ENCODE measurements at regions not wholly inside any gene's neighbourhood (a gene's known extent, or its start where the extent isn't known, plus 50 kb on each side); places are given as distances from the start of the nearest gene placed in this dataset.

DNA sequence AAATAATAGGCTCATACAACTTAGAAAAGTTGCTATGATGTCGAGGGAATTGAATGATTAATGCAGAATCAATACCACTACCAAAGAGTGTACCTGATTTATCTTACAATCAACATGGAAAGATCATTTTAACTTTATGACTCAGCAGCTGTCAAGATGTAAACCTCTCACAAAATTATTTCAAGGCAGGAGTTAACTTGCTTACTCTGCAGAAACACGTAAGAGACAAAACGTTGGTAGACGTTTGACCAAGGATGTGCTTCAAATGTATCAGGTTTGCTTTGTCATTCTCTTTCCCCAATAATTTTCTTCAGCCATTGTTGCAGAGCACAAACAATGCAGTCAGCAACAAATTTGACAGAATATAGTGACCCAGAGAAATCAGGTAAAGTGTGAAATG lies 415.8 kb upstream of the KIF2B start:
- no peak for DNase-seq (ENCODE audit: low spot score)
- intact Hi-C loops (cut with DNase I), result no loop called here

DNA sequence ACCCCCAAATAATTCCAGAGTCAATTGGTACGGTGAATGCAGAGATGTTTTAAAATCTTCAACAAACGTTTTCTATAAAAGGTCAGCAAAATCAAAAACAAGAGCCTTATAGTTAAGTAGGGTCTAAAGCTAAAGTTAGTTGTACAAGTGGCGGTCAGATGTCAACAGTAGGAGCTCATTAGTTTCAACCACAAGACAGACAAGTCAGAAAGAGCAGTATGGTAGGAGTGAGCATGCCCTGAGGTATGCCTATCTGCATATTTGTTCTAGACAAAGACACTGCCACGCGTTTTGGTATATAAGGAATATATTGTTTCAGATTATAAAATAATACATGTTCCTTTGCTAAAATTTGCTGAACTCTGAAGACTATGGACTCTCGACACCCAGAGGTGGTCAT lies 431.5 kb upstream of the KIF2B start:
- no peak for DNase-seq (ENCODE audit: low spot score)
- intact Hi-C loops (cut with DNase I), result no loop called here

DNA sequence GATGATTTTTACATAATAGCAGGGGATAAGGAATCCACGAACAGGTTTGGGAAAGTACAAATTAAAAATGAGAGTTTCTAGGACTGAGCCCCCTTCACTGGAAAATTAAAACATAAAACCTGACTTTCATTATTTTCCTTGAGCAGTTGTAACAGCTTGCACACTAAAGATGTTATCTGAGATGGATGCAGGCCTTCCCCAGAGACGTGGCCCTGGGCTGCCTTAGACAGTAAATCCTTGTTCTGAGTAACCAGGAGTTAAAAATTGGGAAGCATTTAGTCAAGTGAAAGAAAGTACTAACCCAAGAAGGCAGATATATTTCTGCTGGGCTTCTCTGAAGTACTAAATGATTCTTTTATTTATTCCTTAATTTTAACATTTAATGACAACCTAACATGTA lies 432.2 kb upstream of the KIF2B start:
- DNase-seq (ENCODE audit: low spot score), result no peak
- intact Hi-C loops (cut with DNase I), result no loop called here

DNA sequence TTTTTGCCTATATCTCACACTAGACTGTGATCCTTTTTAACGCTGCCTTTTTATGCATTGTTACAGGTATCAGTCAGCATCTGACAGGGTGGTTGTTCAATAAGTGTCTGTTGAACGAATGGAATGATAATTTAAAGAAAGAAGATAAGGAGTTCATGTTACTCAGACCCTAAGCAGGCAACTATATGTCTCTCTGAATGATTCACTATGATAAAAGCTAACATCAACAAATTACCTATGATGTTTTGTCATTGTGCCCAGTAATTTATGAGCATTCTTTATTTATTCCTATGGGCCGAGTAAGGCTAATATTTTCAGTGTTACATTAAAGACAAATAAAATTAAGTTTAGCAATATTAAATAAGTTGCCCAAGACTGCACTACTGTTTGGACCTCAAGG lies 435.0 kb upstream of the KIF2B start:
- intact Hi-C loops (cut with DNase I), result no loop called here
- no peak for DNase-seq (ENCODE audit: low spot score)

DNA sequence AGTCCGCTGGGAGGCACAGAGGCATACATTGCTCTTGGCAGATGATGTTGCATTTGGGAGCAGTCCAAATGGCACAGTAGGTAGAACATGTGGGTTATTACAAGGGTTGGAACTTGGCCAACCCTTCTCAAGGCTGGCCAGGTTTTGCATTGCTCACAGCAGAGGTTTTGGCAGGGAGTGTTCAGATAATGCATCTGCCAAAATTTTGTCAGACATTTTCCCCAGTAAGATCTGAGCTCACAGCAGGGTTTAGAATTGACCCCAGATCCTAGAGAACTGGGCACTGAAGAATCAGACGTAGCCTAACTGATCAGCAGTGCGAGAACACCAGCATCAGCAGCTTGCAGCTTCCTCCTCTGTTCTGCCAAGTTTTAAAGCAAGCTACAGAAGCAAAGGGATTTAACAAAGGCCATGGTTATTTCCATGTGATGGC lies 468.8 kb upstream of the KIF2B start:
- intact Hi-C loops (cut with DNase I), result no loop called here
- DNase-seq (ENCODE audit: low spot score), result peak; percentile 46

DNA sequence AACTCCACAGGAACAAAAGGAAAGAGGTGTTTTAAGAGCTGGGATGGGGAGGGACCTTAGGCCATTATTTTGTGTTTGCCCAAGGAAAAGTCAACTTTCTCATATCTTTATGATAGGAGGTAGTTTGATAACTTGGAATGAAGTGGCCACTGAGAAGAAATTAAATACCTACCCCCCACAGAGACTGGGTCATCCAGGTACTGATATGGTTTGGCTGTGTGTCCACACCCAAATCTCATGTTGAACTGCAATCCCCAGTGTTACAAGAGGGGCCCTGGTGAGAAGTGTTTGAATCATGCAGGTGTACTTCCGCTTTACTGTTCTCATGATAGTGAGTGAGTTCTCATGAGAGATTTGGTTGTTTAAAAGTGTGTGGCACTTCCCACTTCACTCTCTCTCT lies 477.9 kb upstream of the KIF2B start:
- DNase-seq (ENCODE audit: low spot score), result no peak
- intact Hi-C loops (cut with DNase I), result no loop called here

DNA sequence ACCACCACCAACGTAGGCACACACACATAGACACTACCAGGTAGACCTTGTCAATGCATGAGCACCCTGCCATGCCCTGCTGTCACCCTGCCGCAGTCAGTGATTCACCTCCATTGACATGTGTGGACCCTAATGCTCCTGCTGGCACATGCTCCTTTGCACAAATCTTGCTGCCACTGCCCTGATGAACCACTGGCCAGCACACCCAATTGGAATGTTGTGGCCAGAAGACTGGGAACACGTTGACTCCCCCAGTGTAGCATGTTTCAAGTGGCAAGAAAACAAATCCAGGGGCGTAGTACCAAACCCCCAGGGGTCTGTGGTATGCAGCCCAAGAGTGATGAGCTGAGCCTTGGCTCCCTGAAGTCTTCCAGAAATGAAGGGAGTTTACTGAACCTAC lies 486.4 kb upstream of the KIF2B start:
- DNase-seq (ENCODE audit: low spot score), result no peak
- intact Hi-C loops (cut with DNase I), result no loop called here

DNA sequence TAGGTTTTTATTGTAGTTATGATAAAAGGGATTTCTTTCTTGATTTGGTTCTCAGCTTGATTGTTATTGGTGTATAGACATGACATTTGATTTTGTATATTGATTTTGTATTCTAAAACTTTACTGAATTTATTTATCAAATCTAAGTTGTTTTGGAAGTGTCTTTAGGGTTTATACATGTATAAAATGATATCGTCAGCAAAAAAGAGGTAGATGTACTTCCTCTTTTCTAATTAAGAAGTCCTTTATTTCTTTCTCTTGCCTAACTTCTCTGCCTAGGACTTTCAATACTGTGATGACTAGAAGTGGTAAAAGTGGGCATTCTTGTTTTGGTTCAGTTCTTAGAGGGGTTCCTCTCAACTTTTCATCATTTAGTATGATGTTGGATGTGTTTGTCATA lies 487.3 kb upstream of the KIF2B start:
- intact Hi-C loops (cut with DNase I), result no loop called here

DNA sequence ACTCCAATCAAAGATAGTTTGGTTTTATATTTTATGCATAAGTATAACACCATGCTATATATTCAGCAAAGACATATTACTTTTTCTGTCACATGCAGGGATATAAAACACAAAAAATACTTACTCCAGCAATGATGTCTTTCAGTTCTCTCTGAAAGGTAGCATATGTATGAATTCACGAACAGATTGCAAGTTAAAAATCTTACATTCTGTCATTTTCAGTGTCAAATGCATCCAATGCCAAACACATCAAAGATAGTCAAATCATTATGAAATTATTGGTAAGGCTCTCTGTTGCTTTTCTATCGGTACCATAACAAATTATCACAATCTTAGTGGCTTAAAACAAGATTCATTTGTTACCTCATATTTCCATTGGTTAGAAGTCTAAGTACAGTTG lies 492.0 kb upstream of the KIF2B start:
- DNase-seq (ENCODE audit: low spot score), result no peak
- intact Hi-C loops (cut with DNase I), result no loop called here

More for the DNA sequence above, 487.3 kb upstream of the KIF2B start:
- no peak for DNase-seq (ENCODE audit: low spot score)

DNA sequence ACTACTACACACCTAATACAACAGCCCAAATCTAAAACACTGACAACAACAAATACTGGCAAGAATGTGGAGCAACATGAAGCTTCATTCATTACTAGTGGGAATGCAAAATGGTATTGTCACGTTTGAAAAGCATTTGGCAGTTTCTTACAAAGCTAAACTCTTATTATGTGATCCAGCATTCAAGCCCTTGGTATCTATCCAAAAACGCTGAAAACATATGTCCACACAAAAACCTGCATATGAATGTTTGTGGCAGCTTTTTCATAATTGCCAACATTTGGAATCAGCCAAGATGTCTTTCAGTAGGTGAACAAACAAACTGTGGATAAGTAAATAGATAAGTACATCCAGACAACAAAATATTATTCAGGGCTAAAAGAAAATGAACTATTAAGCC lies 501.1 kb upstream of the KIF2B start:
- no peak for DNase-seq (ENCODE audit: low spot score)
- intact Hi-C loops (cut with DNase I), result no loop called here

DNA sequence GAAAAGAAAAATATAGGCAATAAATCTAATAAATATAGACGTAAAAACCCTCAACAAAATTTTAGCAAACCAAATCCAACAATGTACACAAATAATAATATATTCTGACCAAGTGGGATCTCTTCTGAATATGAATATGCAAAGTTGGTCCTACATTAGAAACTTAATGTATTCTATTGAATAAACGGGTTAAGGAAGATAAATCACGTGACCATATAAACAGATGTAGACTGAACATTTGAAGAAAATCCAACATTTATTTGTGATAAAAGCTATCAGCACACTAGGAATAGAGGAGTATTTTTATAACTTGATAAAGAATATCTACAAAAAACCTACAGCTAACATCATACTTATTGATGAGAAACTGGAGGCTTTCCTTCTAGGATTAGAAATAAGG lies 502.8 kb upstream of the KIF2B start:
- DNase-seq (ENCODE audit: low spot score), result no peak
- intact Hi-C loops (cut with DNase I), result no loop called here

DNA sequence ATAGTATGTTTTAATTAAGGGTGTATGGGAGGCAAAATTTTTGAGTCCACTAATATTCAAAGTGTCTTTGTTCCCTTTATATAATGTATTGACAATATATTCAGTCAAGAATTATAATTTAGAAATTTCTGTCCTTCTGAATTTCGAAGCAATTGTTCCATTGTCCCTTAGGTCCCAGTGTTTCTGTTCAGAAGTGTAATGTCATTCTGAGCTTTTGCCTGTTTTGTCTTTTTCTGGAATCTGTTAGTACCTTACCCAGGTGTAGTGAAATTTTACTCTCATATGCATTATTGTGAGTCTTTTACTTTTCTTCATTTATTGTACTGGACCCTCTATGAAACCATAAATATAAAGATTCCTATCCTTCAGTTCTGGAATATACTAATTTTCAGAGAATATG lies 505.7 kb upstream of the KIF2B start:
- intact Hi-C loops (cut with DNase I), result no loop called here
- no peak for DNase-seq (ENCODE audit: low spot score)

DNA sequence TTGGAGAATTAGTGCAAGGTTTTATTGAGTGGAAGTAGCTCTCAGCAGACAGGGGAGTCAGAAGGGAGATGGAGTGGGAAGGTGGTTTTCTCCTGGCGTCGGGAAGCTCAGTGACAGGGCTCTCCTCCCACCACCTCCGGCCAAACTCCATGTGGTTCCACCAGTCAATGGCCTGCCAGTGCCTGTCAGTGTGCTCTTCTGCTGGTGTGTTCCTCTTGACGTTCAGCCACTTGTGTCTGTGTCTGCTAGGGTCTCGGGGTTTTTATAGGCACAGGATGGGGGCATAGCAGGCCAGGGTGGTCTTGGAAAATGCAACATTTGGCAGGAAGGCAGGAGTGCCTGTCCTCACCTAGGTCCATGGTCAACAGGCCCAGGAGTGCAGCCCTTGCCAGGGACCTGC lies 506.7 kb upstream of the KIF2B start:
- intact Hi-C loops (cut with DNase I), result no loop called here
- DNase-seq (ENCODE audit: low spot score), result no peak

DNA sequence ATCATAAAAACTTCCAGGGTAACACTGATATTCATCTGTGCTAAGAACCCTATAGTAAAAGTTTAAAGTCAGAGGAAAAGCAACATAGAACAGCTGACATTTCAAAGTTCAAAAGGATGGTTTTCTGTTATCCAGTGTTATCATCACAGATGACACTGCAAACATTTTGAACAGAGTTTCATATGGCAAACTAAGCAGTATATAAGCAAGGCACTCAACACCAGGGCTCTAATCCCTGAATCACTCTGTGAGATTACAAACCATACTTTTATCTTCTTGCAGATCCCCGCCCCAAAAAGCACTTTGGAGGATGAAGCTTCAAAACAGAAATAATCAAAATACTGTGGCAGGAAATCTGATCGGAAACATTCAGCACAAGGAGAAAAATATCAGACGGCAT lies 508.2 kb upstream of the KIF2B start:
- no peak for DNase-seq (ENCODE audit: low spot score)
- intact Hi-C loops (cut with DNase I), result no loop called here

DNA sequence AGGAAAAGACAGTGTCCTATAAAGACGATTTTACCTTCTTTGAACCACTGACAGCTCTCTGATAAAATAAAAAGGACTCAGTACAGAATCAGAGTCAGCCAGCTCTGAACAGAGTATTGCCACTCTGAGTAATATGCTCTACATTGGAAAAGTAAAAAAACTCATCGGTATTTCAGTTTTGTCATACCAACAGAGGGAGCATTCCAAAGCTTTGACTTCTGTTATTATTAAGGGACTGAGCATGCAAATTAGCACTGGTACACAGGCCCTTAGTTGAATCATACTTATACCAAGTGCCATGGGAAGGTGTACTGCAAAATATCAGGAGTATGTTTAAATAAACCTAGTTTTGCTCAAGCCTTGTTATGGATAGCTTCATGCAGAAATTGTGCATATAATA lies 509.0 kb upstream of the KIF2B start:
- DNase-seq (ENCODE audit: low spot score), result no peak
- intact Hi-C loops (cut with DNase I), result no loop called here

DNA sequence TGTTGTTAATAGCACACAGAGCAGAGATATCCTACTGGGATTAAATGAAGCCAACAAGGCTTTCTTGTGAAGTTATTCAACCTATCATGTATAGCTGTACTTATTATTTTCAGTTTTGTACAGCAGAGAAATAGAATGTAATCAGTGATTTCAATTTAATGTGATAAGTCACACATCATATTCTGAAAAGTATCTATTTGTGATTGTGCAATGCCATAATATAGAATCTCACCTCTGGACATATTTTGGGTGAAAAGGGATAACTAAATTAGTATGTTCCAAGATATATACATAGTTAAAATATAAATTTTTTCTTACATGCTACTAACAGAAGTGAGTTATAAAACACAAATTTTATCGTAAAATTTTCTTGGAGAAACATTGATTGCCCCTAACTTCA lies 544.3 kb upstream of the KIF2B start:
- DNase-seq (ENCODE audit: low spot score), result no peak
- intact Hi-C loops (cut with DNase I), result no loop called here

DNA sequence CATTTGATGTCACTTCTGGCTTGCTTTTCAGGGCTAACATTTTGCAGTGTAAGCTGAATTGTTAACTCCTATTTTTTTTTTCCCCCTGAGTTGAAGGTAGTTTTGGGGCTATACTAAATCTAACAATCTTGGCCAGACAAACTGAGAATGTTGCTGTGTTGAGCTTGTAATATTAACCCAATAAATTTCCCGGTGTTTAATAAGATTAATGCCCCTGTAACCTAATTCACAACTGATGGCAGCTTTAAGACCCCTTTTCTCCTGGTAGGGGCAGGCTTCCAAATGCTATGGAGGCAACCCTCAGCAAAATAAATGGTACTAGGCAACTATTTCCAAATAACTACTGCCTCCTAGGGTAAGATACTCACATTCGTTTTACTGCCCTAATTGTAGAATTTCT lies 549.6 kb upstream of the KIF2B start:
- intact Hi-C loops (cut with DNase I), result no loop called here
- no peak for DNase-seq (ENCODE audit: low spot score)

DNA sequence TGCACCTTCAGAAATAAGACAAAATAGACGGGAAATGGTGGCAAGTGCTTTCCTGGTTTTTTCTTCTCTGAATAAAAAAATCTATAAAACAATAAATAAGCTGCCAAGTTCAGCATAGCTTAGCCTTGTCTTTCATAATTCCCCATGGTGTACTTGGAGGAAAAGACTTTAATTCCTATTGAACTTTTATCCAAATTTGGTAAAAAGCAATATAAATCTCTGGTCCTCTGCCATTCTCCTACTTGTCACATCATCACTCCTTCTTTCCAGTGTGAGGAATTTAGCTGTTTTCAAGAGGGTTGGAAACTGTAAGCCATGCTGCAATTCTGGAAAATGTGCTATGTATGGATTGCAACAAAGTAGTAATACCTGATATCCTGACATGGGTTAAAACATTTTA lies 551.8 kb upstream of the KIF2B start:
- no peak for DNase-seq (ENCODE audit: low spot score)
- intact Hi-C loops (cut with DNase I), result no loop called here

DNA sequence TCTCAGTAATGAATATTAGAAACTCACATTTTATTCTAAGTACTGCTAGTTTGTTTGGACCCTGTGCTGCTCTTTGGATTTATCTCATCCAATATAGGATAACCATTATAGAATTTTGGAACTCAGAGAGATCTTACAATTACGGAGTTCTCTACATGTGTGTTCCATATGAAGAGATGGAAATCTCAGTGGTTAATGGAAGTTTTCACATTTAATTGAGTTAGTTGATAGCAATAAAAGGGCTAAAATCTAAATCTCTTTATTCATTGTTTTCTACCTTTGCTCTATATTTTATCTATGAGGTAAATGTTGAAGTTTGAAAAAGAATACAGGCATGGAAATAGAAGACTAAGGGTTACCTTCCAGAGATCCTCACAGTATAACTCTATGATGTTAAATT lies 558.0 kb upstream of the KIF2B start:
- intact Hi-C loops (cut with DNase I), result no loop called here
- no peak for DNase-seq (ENCODE audit: low spot score)

DNA sequence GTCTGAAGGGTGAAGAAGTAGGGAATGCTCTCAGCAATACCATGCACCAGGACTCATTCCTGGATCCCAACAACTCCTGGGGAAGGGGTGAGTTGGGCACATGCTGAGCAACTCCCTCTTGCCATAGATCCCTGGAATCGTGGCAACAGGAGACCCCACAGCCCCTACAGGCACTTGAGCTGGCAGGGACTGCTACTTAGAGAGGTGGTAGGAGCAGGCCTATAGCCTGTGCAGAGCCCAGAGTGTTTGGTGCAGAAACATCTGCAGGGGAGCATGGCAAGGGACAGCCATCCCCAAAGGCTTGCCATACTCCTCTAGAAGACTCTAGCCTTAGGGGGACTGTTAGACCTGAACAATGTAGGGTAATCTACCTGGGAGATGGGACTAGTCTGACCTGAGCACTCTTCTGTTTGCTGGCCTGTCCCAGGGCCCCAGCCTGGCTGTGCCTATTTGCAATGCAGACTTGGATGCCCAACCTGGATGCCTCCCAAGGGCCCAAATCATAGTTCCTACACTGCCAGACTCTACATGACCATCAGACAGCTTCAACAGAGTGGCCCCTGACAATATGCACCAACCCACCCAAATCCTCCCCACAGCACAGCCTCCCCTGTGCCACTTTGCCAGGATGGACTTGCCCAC lies 568.6 kb upstream of the KIF2B start:
- DNase-seq (ENCODE audit: low spot score), result no peak
- intact Hi-C loops (cut with DNase I), result no loop called here

DNA sequence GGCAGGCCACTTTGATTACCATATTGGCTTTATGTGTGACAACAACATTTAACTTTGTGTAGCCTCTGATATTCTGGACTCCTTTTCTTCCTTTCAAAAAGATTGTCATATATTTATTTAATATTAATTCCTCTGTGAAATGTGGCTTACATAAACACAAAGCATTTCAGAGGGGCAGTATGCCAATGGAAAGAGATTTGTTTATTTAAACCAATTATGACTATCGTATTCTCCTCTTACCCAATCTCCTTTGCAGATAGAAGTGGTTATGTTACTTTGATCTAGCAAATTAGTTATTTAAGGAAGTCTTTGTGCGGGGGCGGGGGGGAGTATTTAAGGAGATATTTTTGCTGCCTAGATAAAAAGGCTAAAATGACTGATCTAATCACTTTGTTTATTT lies 573.7 kb upstream of the KIF2B start:
- intact Hi-C loops (cut with DNase I), result no loop called here
- DNase-seq (ENCODE audit: low spot score), result no peak

DNA sequence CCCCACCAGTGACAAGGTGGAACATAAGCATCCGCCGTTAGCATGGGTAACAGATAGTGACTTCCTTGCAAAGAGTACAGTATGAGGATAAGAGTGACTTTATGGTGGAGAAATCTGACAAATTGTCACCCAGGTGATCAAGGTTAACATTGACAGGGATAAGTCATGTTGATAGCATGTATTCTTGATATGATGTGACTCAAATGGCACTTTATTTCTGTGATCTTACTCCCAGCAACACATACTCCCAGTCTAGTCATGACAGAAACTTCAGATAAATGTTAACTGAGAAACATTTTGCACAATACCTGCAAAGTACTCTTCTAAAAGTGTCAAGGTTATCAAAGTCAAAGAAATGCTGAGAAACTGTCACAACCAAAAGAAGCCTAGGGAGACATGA lies 588.6 kb upstream of the KIF2B start:
- intact Hi-C loops (cut with DNase I), result no loop called here
- no peak for DNase-seq (ENCODE audit: low spot score)
